ENCODE measurements at regions not wholly inside any gene's neighbourhood (a gene's known extent, or its start where the extent isn't known, plus 50 kb on each side); places are given as distances from the start of the nearest gene placed in this dataset.
A peak's percentile ranks its signal among the peaks of the same experiment; 100 is the strongest.
"Not testable (repeated sequence)": the region's sequence is repeated elsewhere in the genome, so short reads cannot be mapped to it uniquely, and the experiment has no call there.

DNA sequence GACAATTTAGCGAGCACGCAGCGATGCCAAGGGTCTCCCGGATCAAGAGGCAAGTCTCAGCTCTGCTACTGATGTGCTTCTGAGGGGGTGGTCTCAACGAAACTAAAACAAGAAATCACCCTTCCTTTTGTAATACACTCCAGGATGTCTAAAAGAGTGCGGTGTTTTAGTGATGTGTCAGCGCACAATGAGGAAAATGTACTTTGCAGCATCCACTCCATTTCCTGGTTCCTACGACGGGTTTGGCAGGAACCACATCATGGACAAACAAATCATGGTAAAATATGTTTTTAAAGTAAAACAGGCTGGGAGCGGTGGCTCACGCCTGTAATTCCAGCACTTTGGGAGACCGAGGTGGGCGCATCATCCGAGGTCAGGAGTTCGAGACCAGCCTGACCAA, 154.0 kb upstream of the TSC22D1 start:
- Histone ChIP-seq H3K36me3 (no peaks in the 10 kb centered on the region), H3K27ac (no peak overlapping the region), H3K4me3 (no peak overlapping the region), H3K4me1 (peaks cover 31 to 33% of the 10 kb centered on the region in 2 donors), H3K9me3 (no peaks in the 10 kb centered on the region), H3K27me3 (no peaks in the 10 kb centered on the region)
- in situ Hi-C loops (cut with MboI; ENCODE audit: low sequenced_read_pairs in 4 of 4): loop anchor here in 1 of 4 donors (10.0 kb wide), 1 partner anchor 135 kb away; no protein-coding TSS in a partner anchor
- intact Hi-C loops (cut with DNase I; ENCODE audit: low total_unique reads): loop anchor here (5.0 kb wide), 2 partner anchors 33 to 153 kb away; partner anchors contain the start of gene TSC22D1
- ATAC-seq (no peak), DNase-seq (no peak)
- TF ChIP-seq, protein P1, sequence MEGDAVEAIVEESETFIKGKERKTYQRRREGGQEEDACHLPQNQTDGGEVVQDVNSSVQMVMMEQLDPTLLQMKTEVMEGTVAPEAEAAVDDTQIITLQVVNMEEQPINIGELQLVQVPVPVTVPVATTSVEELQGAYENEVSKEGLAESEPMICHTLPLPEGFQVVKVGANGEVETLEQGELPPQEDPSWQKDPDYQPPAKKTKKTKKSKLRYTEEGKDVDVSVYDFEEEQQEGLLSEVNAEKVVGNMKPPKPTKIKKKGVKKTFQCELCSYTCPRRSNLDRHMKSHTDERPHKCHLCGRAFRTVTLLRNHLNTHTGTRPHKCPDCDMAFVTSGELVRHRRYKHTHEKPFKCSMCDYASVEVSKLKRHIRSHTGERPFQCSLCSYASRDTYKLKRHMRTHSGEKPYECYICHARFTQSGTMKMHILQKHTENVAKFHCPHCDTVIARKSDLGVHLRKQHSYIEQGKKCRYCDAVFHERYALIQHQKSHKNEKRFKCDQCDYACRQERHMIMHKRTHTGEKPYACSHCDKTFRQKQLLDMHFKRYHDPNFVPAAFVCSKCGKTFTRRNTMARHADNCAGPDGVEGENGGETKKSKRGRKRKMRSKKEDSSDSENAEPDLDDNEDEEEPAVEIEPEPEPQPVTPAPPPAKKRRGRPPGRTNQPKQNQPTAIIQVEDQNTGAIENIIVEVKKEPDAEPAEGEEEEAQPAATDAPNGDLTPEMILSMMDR (IDR thresholded peaks at IDR 0.05 in 4 of 5, conservative IDR thresholded peaks at IDR 0.05 in 1 of 5): no peak
- no peak for TF ChIP-seq POLR2A (IDR thresholded peaks at IDR 0.05)

DNA sequence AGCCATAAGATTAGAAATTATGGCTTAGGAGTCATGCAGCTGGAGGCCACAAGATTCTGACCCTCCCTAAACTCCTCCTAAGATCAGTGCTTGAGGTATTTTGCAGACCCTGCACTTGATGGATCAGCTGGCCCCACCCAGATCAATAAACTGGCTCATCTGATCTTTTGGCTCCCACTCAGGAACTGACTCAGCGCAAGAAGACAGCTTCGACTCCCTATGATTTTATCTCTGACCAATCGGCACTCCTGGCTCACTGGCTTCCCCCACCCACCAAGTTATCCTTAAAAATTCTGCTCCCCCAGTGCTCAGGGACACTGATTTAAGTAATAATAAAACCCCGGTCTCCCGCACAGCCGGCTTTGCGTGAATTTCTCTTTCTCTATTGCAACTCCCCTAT, 151.5 kb upstream of the TSC22D1 start:
- H3K36me3 ChIP-seq; DNase-seq; H3K4me3 ChIP-seq; intact Hi-C loops (cut with DNase I; ENCODE audit: low total_unique reads); H3K27me3 ChIP-seq; H3K27ac ChIP-seq; H3K9me3 ChIP-seq; in situ Hi-C loops (cut with MboI; ENCODE audit: low sequenced_read_pairs in 4 of 4); ATAC-seq: not testable (repeated sequence)
- H3K4me1 ChIP-seq: peaks cover 8 to 10% of the 10 kb centered on the region in 2 donors

DNA sequence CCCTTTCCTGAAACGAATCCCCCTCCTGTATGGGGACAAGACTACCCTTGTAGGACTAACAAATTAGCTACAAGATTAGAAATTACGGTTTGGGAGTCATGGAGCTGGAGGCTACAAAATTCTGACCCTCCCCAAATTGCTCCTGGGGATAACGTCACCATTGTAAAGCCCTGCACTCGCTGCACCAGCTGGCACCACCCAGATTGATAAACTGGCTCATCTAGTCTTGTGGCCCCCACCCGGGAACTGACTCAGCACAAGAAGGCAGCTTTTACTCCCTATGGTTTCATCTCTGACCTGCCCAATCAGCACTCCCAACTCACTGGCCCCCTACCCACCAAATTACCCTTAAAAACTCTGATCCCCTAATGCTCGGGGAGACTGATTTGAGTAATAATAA, 150.6 kb upstream of the TSC22D1 start:
- H3K9me3 ChIP-seq: no peaks in the 10 kb centered on the region
- ATAC-seq (no peak), DNase-seq (no peak)
- H3K27me3 ChIP-seq: no peaks in the 10 kb centered on the region
- intact Hi-C loops (cut with DNase I; ENCODE audit: low total_unique reads): no loop called here
- no peaks in the 10 kb centered on the region for H3K36me3 ChIP-seq
- in situ Hi-C loops (cut with MboI; ENCODE audit: low sequenced_read_pairs in 4 of 4): no loop called here
- H3K4me3 ChIP-seq: no peak overlapping the region
- peaks cover 2 to 3% of the 10 kb centered on the region in 2 donors for H3K4me1 ChIP-seq
- TF ChIP-seq, protein P1 (IDR thresholded peaks at IDR 0.05 in 4 of 5, conservative IDR thresholded peaks at IDR 0.05 in 1 of 5): no peak
- no peak for TF ChIP-seq POLR2A (IDR thresholded peaks at IDR 0.05)
- H3K27ac ChIP-seq: no peak overlapping the region

DNA sequence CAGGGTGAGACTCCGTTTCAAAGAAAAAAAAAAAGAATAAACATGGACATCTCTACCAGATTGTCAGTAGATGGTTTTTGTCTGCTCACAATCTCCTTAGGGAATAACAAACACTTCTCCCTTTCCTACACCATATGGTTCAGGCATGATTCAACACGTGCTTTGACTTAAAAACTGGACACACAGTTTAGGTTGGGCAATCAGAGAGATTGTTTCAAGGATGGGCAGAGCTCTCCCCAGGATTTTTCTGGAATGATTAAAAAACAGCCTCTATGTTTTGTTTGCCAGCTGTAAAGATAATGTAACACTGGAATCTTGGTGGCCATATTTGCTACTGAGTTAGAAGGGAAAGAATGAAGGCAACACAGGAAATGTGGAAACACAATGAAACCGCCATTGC, 150.1 kb upstream of the TSC22D1 start:
- no peak overlapping the region for H3K4me3 ChIP-seq
- no peaks in the 10 kb centered on the region for H3K36me3 ChIP-seq
- no peak overlapping the region for H3K27ac ChIP-seq
- ATAC-seq (no peak), DNase-seq (no peak)
- peaks cover 0 to 4% of the 10 kb centered on the region in 2 donors for H3K4me1 ChIP-seq
- H3K27me3 ChIP-seq: no peaks in the 10 kb centered on the region
- H3K9me3 ChIP-seq: no peaks in the 10 kb centered on the region
- in situ Hi-C loops (cut with MboI; ENCODE audit: low sequenced_read_pairs in 4 of 4): no loop called here
- intact Hi-C loops (cut with DNase I; ENCODE audit: low total_unique reads): no loop called here
- TF ChIP-seq POLR2A (IDR thresholded peaks at IDR 0.05): no peak
- TF ChIP-seq, protein P1 (IDR thresholded peaks at IDR 0.05 in 4 of 5, conservative IDR thresholded peaks at IDR 0.05 in 1 of 5): no peak

DNA sequence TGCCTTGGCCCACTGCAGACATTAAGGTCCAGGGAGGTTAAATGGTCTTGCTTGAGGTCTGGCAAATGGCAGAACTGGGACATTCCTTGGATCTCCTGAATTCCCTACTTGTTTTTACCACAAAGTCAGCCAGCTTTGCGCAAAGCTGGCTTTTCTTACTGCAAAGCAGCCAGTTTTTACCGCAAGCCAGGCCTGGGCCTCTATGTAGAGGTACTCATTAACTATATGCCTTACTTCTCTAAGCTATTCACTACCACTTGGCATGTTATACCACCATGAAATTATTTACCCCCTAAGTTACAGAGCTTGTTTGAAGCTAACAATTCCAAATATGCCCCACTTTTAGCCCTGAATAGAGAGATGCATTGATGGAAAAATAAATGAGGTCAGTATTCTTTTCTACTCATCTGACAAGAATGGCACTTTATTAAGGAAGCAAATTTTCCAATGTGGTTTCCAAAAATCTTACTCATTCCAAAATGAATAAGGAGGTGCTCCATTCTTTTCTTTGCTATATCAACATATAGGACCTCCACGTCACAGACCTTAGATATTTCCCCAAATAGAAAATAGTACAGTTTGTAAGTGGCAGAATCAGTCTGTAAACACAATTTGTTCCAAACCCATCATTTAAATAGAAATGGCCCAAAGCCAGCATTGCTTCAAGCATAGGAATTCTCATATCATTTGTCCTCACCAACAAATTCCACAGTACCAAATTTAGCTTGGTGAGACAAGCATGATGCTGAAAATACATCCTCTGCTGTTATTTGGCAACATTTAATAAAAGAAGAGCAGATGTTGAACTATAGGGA, 143.9 kb upstream of the TSC22D1 start:
- Histone ChIP-seq H3K27me3 (no peaks in the 10 kb centered on the region), H3K4me1 (peaks cover 22 to 27% of the 10 kb centered on the region in 2 donors), H3K36me3 (no peaks in the 10 kb centered on the region), H3K27ac (peak overlapping the region; percentile 68 to 80 (median 74)), H3K4me3 (no peak overlapping the region), H3K9me3 (no peaks in the 10 kb centered on the region)
- in situ Hi-C loops (cut with MboI; ENCODE audit: low sequenced_read_pairs in 4 of 4) (no loop called here), intact Hi-C loops (cut with DNase I; ENCODE audit: low total_unique reads) (no loop called here)
- peak in 1 of 2 donors; percentile 18 for DNase-seq
- TF ChIP-seq, protein P1 (IDR thresholded peaks at IDR 0.05 in 4 of 5, conservative IDR thresholded peaks at IDR 0.05 in 1 of 5): no peak
- no peak for TF ChIP-seq POLR2A (IDR thresholded peaks at IDR 0.05)
- ATAC-seq: peak; percentile 54 to 80
